CD4-positive, alpha-beta T cell treated with Interleukin-10 for 1 hour (primary cell): ENCODE measurements at regions not wholly inside any gene's neighbourhood (a gene's known extent, or its start where the extent isn't known, plus 50 kb on each side); places are given as distances from the start of the nearest gene placed in this dataset.
"Not testable (repeated sequence)": the region's sequence is repeated elsewhere in the genome, so short reads cannot be mapped to it uniquely, and the experiment has no call there.

Experiments used
- DNase-seq: peaks from one replicate; pipeline ENCODE4 v3.0.0-alpha.2; 2020

GRCh38 chr3:3902161-3902560 lies 102.9 kb downstream of the LRRN1 start:
- no peak for DNase-seq

- no peak for DNase-seq
These were observed 106.9 kb downstream of the LRRN1 start for GRCh38 chr3:3906171-3906570.

GRCh38 chr3:3907023-3907422 lies 107.8 kb downstream of the LRRN1 start:
- no peak for DNase-seq

- no peak for DNase-seq
These were observed 119.5 kb downstream of the LRRN1 start for GRCh38 chr3:3918763-3919162.

GRCh38 chr3:3919316-3919715 lies 120.1 kb downstream of the LRRN1 start:
- no peak for DNase-seq

GRCh38 chr3:3923619-3924018 lies 124.4 kb downstream of the LRRN1 start:
- no peak for DNase-seq

- no peak for DNase-seq
These were observed 128.0 kb downstream of the LRRN1 start for GRCh38 chr3:3927198-3927597.

- no peak for DNase-seq
These were observed 128.7 kb downstream of the LRRN1 start for GRCh38 chr3:3927965-3928364.

GRCh38 chr3:3941380-3941779 lies 142.1 kb downstream of the LRRN1 start:
- DNase-seq: not testable (repeated sequence)

GRCh38 chr3:3951071-3951470 lies 151.8 kb downstream of the LRRN1 start:
- no peak for DNase-seq

GRCh38 chr3:3951501-3951900 lies 152.3 kb downstream of the LRRN1 start:
- no peak for DNase-seq

- not testable (repeated sequence) for DNase-seq
These were observed 163.6 kb downstream of the LRRN1 start for GRCh38 chr3:3962867-3963266.

GRCh38 chr3:3984053-3984452 lies 184.8 kb downstream of the LRRN1 start:
- DNase-seq: no peak

GRCh38 chr3:3991598-3991997 lies 192.4 kb downstream of the LRRN1 start:
- no peak for DNase-seq

GRCh38 chr3:3992312-3992874 lies 193.2 kb downstream of the LRRN1 start:
- no peak for DNase-seq

- peak; percentile 34 for DNase-seq
These were observed 199.1 kb downstream of the LRRN1 start for GRCh38 chr3:3998140-3998922.

GRCh38 chr3:3999340-3999739 lies 200.1 kb downstream of the LRRN1 start:
- not testable (repeated sequence) for DNase-seq

GRCh38 chr3:4001976-4002375 lies 202.7 kb downstream of the LRRN1 start:
- no peak for DNase-seq

- DNase-seq: no peak
These were observed 207.1 kb downstream of the LRRN1 start for GRCh38 chr3:4006288-4006687.

GRCh38 chr3:4008205-4008604 lies 209.0 kb downstream of the LRRN1 start:
- DNase-seq: no peak

- no peak for DNase-seq
These were observed 211.9 kb downstream of the LRRN1 start for GRCh38 chr3:4011166-4011565.

GRCh38 chr3:4015426-4015825 lies 216.2 kb downstream of the LRRN1 start:
- DNase-seq: no peak

GRCh38 chr3:4019501-4019900 lies 220.3 kb downstream of the LRRN1 start:
- DNase-seq: no peak

- DNase-seq: no peak
These were observed 221.9 kb downstream of the LRRN1 start for GRCh38 chr3:4021162-4021561.

- DNase-seq: no peak
These were observed 229.9 kb downstream of the LRRN1 start for GRCh38 chr3:4029135-4029534.
